Activated CD4-positive, alpha-beta T cell treated with anti-CD3 and anti-CD28 coated beads, Interleukin-2, amount 50 U/mL, for 16 hours (primary cell): ENCODE measurements at regions not wholly inside any gene's neighbourhood (a gene's known extent, or its start where the extent isn't known, plus 50 kb on each side); places are given as distances from the start of the nearest gene placed in this dataset.
A peak's percentile ranks its signal among the peaks of the same experiment; 100 is the strongest.
"Not testable (repeated sequence)": the region's sequence is repeated elsewhere in the genome, so short reads cannot be mapped to it uniquely, and the experiment has no call there.

Experiments used
- DNase-seq: peaks from one replicate; pipeline ENCODE4 v3.0.0-alpha.2; 2020

DNA sequence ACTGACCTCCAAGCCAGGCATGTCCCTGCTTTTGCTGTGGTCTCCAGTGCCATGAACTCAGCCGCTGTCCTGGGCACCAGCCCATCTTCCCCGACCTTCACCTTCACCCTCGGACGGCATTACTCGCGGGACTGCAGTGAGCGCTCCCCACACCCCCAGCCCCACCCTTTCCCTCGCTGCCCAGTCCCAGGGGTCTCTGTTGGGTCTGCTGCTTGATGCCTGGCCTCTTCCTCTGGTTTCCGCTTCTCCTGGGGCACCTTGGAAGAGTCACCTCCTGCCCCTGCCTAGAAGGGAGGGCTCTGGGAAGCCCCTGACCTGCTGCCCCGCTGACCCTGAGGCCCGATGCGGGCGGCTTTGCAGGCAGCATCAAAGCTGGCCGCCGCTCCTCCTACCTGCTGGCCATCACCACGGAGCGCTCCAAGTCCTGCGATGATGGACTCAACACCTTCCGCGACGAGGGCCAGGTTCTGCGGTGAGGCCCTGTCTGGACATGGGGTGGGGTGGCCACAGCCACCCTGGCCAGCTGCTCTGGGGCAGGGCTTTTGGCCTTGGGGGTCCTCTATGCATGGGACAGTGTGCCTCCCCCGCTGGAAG lies 102.3 kb downstream of the ZNF267 start:
- not testable (repeated sequence) for DNase-seq

DNA sequence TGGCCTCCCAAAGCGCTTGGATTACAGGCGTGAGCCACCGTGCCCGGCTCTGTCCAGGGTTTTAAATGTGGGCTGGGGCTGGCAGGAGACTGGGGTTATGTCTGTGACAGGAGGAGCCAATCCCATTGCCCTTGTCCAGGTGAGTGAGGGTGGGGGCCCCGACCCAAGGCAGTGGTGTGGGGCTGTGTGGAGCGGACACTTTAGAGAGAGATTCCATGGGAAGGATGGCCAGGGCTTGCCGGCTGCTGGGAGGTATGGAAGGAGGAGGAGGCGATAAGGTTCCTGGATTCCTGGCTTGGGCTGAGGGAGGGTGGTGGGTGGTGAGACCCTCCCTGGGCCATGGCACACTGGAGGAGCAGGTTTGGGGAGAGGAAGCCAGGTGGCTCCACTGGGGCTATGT lies 104.9 kb downstream of the ZNF267 start:
- DNase-seq, result not testable (repeated sequence)

GRCh38 chr16:31981739-31982138 lies 108.1 kb downstream of the ZNF267 start:
- DNase-seq, result not testable (repeated sequence)

DNA sequence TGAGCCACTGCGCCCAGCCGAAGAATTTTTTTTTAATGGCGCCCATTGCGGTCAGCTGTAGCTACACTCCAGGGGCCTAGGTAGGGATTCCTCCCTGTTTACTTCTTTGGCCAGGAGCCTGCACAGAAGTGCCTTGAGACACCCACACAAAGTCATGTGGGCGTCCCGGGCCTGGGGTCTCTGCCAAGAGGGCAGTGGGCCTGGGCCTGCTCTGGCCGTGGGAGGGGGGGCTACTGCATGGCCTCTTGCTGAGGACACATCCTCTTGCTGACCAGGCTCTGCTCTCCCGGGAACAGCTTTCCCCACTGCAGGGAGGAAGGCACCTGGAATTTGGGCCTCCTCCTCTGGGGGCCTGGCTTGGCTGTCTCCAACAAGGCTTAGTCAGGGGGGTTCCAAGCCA lies 109.4 kb downstream of the ZNF267 start:
- not testable (repeated sequence) for DNase-seq

- not testable (repeated sequence) for DNase-seq
Measured at GRCh38 chr16:31983666-31984065, 110.1 kb downstream of the ZNF267 start.

GRCh38 chr16:31986895-31987294 lies 113.3 kb downstream of the ZNF267 start:
- not testable (repeated sequence) for DNase-seq

DNA sequence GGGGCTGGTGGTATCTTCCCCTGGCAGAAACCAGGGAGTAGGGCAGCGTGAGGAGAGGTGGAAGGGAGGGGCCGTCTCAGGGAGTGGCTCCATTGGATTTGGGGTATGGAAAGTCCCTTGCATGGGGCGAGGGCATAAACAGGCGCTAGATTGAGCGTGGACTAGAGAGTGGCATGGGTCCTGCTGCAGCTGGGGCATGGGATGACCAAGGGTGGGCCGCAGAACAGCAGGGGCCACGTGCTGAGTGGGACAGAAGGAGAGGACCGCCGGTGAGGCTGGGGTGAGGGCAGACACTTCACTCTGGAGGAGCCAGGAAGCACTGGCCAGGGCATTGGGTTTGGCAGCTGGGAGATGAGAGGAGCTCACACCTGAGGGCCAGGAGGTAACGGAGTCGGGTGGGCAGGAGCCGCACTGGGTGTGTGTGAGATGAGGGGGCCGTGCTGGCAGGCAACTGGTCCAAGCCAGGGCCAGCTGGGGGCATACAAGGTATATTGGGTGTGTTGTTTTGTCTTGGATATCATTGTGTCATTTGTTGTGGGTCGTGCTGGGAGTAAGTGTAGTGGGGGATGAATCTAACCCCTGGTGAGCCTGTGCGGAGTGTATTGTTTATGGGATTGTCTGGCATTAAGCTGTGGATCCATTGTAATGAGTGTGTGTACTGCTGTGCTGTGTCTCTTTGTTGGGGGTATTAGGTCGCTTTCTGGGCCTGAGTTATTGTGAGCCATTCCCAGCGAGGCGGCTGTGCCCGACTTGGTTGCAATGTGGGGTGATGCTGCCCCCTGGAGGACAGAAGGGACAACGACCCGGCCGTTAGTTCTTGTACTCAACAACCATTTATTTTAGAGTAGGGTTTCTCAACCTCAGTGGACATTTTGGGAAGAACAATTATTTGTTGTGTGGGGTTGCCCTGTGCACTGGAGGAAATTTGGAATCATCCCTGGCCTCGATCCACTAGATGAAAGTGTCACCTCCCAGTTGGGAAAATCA lies 115.3 kb downstream of the ZNF267 start:
- DNase-seq, result peak; percentile 48

GRCh38 chr16:31990261-31990660 lies 116.7 kb downstream of the ZNF267 start:
- not testable (repeated sequence) for DNase-seq

- DNase-seq, result not testable (repeated sequence)
Measured at GRCh38 chr16:31990980-31991379, 117.4 kb downstream of the ZNF267 start.

GRCh38 chr16:31996325-31996724 lies 122.7 kb downstream of the ZNF267 start:
- peak; percentile 23 for DNase-seq

- DNase-seq, result not testable (repeated sequence)
Measured at GRCh38 chr16:32002496-32002895, 128.9 kb downstream of the ZNF267 start.

- DNase-seq, result not testable (repeated sequence)
Measured at GRCh38 chr16:32003819-32004218, 130.2 kb downstream of the ZNF267 start.

DNA sequence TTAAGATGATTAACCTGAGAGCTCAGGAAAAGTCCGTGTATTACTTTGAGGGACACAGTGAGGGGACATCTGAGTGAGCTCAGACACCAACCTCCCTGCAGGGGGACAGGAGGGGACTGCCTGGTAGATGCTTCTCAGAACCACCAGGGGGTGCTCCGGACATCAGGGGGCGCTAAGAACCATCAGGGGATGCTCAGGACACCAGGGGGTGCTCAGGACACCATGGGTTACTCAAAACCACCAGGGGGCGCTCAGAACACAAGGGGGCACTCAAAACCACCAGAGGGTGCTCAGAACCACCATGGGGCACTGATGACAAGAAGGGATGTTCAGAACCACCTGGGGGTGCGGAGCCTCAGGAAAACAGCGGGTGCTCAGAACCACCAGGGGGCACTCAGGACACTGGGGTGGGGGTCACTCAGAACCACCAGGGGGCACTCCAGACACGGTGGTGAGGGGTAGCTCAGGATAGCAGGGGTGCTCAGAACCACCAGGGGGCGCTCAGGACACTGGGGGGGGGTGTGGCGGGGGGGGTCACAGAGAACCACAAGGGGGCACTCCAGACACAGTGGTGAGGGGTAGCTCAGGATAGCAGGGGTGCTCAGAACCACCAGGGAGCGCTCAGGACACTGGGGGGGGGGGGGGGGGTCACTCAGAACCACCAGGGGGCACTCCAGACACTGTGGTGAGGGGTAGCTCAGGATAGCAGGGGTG lies 165.3 kb downstream of the ZNF267 start:
- peak; percentile 13 for DNase-seq

DNA sequence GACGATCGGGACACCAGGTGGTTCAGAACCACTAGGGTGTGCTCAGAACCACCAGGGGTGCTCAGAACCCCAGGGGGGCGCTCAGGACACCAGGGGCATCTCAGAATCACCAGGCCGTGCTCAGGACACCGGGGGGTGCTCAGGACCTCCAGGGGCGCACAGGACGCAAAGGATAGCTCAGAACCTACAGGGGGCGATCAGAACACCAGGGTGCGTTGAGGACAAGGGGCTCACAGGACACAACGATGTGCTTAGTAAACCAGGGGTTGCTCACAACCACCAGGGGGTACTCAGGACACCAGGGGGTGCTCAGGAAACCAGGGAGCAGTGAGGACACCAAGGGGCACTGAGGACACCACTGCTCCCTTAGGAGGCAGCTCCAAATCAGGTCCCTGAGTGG lies 166.3 kb downstream of the ZNF267 start:
- not testable (repeated sequence) for DNase-seq

DNA sequence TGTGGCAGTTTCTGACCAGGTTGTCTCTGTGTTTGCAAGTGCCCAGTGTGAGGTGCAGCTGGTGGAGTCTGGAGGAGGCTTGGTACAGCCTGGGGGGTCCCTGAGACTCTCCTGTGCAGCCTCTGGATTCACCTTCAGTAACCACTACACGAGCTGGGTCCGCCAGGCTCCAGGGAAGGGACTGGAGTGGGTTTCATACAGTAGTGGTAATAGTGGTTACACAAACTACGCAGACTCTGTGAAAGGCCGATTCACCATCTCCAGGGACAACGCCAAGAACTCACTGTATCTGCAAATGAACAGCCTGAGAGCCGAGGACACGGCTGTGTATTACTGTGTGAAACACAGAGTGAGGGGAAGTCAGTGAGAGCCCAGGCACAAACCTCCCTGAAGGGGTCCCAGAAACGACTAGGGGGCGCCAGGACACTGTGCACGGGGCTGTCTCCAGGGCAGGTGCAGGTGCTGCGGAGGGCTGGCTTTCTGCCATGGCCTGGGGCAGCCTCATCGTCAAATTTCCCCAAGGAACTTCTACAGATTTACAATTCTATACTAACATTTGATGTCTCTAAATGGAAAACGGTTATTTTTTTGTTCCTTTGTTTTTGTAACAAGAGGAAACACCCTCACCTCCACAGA lies 187.0 kb upstream of the TP53TG3D start:
- DNase-seq, result not testable (repeated sequence)

- DNase-seq, result not testable (repeated sequence)
Measured at GRCh38 chr16:32071586-32071985, 181.5 kb upstream of the TP53TG3D start.

DNA sequence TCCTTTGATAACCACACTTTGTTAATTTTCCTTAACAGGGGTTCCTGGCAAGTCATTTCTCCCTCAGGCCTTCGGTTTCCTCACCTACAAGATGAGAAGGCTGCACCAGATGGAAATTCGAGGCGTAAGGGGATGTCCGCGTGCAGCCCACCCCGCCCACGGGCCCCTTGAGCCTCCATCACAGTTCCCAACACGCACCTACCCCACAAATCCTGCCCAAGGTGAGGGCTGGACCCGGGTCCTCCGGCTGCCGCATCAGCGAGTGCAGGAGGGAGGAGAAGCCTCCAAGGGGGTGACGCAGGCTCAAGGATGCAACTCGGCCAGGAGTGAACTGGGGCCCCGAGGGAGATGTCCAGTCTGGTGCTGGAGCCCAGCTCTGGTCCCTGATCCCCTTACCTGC lies 169.2 kb upstream of the TP53TG3D start:
- not testable (repeated sequence) for DNase-seq

GRCh38 chr16:32084656-32085401 lies 168.3 kb upstream of the TP53TG3D start:
- not testable (repeated sequence) for DNase-seq

DNA sequence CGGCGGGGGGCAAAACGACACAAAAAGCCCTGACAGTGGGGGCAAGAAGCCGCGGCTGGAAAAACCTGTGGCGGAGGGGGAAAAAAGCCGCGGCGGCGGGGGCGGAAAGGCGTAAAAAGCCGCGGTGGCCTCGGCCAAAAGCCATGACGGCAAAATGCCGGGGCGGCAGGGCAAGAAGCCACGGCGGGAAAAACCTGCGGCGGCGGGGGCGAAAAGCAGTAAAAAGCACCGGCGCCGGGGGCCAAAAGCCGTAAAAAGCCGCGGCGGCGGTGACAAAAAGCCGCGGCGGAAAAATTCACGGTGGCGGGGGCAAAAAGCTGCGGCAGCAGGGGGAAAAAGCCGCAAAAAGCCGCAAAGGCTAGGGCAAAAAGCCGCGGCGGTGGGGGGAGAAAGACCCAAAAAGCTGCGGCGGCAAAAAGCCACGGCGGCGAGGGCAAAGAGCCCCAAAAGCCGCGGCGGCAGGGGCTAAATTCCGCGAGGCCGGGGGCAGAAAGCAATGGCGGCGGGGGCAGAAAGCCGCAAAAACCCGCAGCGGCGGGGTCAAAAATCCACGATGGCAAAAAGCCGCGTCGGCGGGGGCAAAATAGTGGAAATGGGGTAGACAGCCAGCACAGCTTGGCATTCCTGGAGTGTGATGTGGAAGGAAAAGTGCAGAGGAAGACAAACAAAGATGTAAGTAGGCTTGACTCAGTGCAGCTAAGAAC lies 167.5 kb upstream of the TP53TG3D start:
- not testable (repeated sequence) for DNase-seq

DNA sequence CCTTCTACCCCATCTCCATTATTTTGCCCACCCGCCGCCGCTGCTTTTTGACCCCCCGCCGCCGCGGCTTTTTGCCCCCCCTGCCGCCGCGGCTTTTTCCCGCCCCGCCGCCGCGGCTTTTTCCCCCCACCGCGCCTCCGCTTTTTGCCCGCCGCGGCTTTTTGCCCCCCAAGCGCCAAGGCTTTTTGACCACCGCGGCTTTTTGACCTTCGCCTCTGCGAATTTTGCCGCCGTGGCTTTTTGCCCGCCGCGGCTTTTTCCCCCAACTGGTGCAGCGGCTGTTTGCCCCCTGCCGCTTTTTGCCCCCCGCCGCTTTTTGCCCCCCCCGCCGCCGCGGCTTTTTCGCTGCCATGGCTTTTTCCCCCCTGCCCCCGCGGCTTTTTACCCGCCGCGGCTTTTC lies 137.5 kb upstream of the TP53TG3D start:
- not testable (repeated sequence) for DNase-seq

GRCh38 chr16:32116080-32116479 lies 137.0 kb upstream of the TP53TG3D start:
- DNase-seq, result no peak
